Smooth muscle cell of the brain vasculature (primary cell): ENCODE measurements at regions not wholly inside any gene's neighbourhood (a gene's known extent, or its start where the extent isn't known, plus 50 kb on each side); places are given as distances from the start of the nearest gene placed in this dataset.
A peak's percentile ranks its signal among the peaks of the same experiment; 100 is the strongest.

Experiments
- DNase-seq: peaks from one replicate; pipeline ENCODE4 v3.0.0-alpha.2; 2012; ENCODE audit warnings: low read depth, low spot score

GRCh38 chr1:90650401-90650800 is 66.7 kb downstream of the BARHL2 start:
- DNase-seq = no peak

GRCh38 chr1:90640325-90640724 is 76.8 kb downstream of the BARHL2 start:
- no peak for DNase-seq

GRCh38 chr1:90622666-90623065 is 94.4 kb downstream of the BARHL2 start:
- no peak for DNase-seq

GRCh38 chr1:90621986-90622385 is 95.1 kb downstream of the BARHL2 start:
- DNase-seq = no peak

GRCh38 chr1:90616395-90616794 is 100.7 kb downstream of the BARHL2 start:
- no peak for DNase-seq

- no peak for DNase-seq
These were observed 102.2 kb downstream of the BARHL2 start for GRCh38 chr1:90614872-90615271.

GRCh38 chr1:90613371-90613770 is 103.7 kb downstream of the BARHL2 start:
- DNase-seq = no peak

GRCh38 chr1:90612033-90612432 is 105.1 kb downstream of the BARHL2 start:
- no peak for DNase-seq

- no peak for DNase-seq
These were observed 109.4 kb downstream of the BARHL2 start for GRCh38 chr1:90607736-90608135.

GRCh38 chr1:90605070-90605469 is 112.0 kb downstream of the BARHL2 start:
- no peak for DNase-seq

- no peak for DNase-seq
These were observed 123.8 kb downstream of the BARHL2 start for GRCh38 chr1:90593312-90593711.

- no peak for DNase-seq
These were observed 125.1 kb downstream of the BARHL2 start for GRCh38 chr1:90591970-90592356.

GRCh38 chr1:90591355-90591969 is 125.6 kb downstream of the BARHL2 start:
- no peak for DNase-seq

GRCh38 chr1:90580176-90580575 is 136.9 kb downstream of the BARHL2 start:
- no peak for DNase-seq

GRCh38 chr1:90579212-90579802 is 137.8 kb downstream of the BARHL2 start:
- peak; percentile 7 for DNase-seq

- DNase-seq = no peak
These were observed 142.3 kb downstream of the BARHL2 start for GRCh38 chr1:90574692-90575370.

- DNase-seq = no peak
These were observed 143.4 kb downstream of the BARHL2 start for GRCh38 chr1:90573736-90574135.

GRCh38 chr1:90572446-90572845 is 144.7 kb downstream of the BARHL2 start:
- no peak for DNase-seq

GRCh38 chr1:90568436-90568835 is 148.7 kb downstream of the BARHL2 start:
- no peak for DNase-seq

- no peak for DNase-seq
These were observed 152.9 kb downstream of the BARHL2 start for GRCh38 chr1:90564164-90564563.

- no peak for DNase-seq
These were observed 154.2 kb downstream of the BARHL2 start for GRCh38 chr1:90562892-90563291.

- DNase-seq = no peak
These were observed 155.2 kb downstream of the BARHL2 start for GRCh38 chr1:90561911-90562310.

- no peak for DNase-seq
These were observed 155.9 kb downstream of the BARHL2 start for GRCh38 chr1:90561103-90561783.
